GM12801 (cell line): ENCODE measurements at regions not wholly inside any gene's neighbourhood (a gene's known extent, or its start where the extent isn't known, plus 50 kb on each side); places are given as distances from the start of the nearest gene placed in this dataset.

Source experiments
- TF ChIP-seq, protein P1 (sequence below): IDR thresholded peaks from one replicate; pipeline ENCODE4 v1.5.1; 2011; ENCODE audit warnings: control low read depth; ENCODE audit not compliant: insufficient read length; ENCODE audit errors: extremely low read depth

DNA sequence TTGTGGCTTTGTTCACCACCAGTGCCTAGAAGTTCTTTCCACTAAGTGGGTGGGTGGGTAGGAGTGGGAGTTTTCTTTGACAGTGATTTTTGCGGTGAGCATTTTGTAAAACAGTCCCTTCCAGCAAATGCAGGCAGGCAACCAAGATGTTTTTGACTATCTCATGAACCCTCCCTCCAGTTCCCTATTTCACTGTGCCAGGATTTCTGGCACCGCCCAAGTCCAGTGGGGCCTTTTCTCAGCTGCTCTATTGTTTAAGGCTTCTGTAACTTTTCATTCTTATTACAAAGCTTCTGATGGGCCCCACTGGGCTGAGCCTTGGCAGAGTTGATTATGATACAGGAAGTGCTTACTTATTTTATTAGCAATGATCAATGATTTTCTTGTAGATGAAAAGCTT is 236.0 kb downstream of the EDEM1 start:
- TF ChIP-seq, protein P1, sequence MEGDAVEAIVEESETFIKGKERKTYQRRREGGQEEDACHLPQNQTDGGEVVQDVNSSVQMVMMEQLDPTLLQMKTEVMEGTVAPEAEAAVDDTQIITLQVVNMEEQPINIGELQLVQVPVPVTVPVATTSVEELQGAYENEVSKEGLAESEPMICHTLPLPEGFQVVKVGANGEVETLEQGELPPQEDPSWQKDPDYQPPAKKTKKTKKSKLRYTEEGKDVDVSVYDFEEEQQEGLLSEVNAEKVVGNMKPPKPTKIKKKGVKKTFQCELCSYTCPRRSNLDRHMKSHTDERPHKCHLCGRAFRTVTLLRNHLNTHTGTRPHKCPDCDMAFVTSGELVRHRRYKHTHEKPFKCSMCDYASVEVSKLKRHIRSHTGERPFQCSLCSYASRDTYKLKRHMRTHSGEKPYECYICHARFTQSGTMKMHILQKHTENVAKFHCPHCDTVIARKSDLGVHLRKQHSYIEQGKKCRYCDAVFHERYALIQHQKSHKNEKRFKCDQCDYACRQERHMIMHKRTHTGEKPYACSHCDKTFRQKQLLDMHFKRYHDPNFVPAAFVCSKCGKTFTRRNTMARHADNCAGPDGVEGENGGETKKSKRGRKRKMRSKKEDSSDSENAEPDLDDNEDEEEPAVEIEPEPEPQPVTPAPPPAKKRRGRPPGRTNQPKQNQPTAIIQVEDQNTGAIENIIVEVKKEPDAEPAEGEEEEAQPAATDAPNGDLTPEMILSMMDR = no peak

DNA sequence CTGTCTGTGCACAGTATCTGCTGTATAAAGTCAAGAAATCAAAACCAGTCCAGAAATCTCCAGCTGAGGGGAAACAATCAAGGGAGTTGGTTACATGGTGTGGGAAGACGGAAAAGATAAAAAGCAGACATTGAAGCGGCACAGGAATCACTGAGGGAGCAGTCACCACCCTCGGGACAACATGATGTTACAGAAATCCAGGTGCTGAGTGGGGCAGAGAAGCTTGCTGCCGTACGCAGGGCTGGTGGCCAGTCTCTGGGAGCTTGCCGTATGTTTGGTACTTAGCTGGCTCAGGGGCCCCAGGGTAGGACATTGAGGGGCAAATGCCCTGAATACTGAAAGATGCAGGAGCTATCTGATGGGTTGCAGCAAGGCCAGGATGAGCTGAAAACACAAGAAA is 237.9 kb downstream of the EDEM1 start:
- TF ChIP-seq, protein P1 = no peak

DNA sequence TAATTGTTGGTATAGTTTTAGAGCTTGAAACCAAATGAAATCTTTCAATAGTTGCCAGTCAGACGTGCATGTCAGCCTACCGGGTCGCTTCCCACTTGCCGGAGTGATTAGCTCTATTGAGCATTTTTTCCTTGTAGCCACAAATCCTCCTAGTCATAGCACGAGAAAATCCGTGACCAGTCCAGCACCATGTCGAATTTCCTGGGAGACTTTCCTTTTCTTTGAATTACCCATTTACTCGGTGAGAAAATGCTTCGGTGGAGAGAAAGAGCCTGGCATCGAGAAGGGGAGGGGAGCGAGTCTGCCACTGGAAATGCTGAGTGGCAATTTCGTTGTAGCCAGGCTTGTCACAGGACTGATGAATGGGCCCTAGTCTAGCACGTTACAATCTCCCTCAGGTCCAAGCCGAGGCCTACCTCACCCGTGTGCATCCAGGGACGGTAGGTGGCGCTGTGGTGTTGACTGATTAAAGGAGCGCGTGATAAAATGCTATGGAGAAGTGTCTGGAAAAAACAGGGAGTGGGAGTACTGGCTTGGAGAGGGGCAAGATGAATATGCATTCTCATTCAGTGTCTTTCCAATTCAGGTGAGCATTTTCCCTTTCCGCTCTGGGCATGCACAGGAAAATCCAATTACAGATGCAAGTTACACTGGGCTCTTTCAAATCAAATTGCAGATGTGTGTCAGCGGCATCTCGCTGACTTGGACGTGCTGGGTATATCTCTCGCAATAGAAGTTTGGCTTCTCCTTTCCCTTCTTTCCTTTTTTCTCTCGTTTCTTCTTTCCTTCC is 238.8 kb downstream of the EDEM1 start:
- TF ChIP-seq, protein P1 = no peak

DNA sequence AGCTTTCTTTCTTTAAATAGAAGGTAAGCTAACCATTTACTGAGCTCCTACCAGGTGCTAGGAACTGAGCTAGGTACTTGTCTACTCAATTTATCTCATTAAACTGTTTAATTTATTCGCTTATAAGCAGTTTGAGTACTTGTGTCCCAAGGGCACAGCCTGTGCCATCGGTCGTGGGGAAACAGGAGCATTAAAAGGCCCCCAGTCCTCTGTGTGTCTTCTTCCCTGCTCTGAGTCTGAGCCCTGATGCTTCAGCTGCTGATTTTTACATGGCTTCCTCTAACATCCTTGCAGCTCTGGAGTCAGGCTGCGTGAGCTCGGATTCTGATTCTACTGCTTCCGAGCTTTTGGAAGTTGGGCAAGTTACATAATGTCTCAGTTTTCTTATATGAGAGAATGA is 239.5 kb downstream of the EDEM1 start:
- TF ChIP-seq, protein P1 = no peak

DNA sequence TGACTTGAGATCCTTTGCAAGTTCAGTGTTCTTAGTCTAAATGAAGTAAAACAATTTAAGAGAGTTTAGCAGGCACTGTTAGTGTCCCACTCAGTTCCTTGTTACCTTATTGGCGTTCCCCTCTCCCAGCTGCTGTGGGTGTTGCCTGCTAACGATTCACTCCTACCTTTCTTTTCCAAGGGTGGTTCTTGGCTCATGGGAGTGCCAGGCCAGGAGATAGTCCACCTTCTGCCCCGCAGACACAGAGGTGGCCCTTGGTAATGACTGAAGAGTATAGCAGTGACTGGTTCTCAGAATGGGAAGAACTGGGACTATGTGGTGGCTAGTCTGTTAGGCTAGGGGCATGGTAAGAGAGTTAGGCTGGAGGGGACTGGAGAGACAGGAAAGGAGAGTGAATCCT is 240.4 kb downstream of the EDEM1 start:
- TF ChIP-seq, protein P1 = no peak

DNA sequence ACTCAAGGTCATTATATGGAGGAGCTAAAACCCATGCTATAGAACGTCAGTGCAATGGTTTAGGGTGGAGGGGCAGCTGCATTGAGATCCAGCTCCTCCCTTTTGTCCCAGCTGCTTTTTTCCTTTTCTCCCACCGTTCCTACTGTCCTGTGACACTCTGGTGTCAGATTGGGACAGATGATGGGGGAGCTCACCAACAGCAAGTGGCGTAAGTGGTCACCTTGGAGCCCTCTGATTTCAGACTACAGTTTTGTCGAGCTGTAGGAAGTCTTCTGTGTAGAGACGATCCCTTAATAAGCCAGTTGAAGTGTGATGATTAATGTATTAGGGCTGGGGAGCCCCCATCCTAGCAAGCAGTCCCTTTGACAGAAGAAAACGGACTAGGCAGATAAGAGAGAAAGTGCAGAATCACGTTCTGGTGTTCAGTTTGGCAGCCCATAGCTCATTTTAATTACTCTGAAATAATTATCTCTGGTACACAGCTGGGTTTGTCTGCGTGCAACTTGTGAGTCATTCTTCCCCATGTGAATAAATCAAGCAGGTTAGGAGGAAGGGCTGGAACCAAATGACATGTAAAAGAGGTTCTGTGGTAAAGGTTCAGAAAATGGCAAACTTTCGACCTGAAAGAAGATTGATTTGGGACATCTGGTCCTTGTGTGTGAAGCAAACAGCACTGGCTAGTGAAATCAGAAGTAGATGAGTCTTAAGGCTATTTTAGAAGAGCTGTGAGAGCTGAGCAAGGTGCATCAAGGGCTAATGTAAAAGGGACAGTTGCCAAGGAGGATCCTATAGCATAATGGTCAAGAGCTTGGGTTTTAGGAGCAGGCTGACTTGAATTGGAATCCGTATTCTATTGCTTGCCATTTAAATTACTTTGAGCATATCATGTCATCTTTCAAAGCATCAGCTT is 241.4 kb downstream of the EDEM1 start:
- TF ChIP-seq, protein P1 = no peak

DNA sequence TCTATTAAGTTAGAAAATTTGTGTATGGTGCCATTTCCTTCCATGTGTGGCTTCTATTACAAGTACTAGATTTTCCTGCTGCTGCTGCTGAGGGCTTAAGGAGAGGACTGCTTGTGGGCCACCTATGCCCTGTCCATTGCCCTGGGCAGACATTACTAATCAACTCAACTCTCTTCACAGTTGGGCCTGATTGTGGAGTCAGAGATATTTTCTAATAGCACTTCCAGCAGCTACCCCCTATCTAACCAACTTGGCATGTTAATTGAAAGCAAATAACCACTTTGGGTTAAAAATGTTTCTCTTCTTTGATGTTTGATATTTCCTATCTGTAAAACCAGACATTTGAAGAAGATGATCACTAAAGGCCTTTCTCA is 242.0 kb downstream of the EDEM1 start:
- TF ChIP-seq, protein P1 = no peak
